ENCODE measurements at regions not wholly inside any gene's neighbourhood (a gene's known extent, or its start where the extent isn't known, plus 50 kb on each side); places are given as distances from the start of the nearest gene placed in this dataset.

DNA sequence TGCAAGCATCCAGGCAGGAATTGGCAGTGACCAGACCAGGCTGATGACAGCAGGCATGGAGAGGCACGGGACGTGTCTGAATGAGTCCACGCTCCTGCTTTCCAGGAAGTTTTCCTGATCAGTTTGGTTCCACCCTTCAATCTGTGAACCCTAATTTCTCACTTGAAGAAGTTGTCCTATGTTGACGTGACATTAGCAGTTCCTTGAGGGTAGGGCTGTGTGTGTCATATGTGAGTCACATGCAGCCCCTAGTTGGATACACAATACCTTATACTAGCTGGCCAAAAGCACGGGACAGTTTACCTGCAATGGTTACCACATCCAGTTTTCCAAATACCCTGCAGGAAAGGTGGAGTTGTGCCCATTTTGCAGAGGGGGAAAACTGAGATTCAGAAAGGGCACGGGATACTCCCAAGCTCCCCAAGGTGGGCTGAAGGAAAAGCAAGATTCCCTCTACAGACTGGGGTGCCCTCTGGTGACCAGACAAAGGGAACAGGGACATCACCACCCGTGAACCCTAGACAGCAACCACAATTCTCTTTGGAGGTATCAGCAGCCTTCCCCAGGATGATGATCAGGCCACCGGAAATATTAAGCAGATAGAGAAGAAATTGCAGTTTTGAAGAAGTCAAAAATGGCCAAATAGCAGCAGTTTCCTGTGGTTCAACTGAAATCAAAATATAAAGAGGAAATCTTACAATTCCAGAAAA is 194.5 kb downstream of the PHETA1 start:
- DNase-seq (ENCODE audit: low read depth), result no peak

DNA sequence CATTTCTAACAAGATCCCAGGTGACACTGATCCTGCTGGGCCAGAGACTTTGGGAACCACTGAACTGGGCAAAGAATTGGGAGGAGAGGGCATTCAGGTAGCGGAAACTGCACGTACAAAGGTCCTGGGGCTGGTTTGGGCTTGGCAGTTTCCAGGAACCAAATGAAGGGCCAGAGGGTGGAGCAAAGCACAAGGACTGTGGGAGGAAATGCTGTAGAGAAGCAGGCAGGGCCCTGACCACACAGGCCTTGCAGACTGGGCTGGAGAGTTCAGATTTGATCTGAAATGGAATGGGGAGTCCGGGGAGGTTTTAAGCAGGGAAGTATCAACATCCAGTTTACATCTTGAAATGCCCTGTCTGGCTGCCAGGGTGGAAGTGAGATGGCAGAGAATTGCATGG is 195.1 kb downstream of the PHETA1 start:
- DNase-seq (ENCODE audit: low read depth), result no peak

DNA sequence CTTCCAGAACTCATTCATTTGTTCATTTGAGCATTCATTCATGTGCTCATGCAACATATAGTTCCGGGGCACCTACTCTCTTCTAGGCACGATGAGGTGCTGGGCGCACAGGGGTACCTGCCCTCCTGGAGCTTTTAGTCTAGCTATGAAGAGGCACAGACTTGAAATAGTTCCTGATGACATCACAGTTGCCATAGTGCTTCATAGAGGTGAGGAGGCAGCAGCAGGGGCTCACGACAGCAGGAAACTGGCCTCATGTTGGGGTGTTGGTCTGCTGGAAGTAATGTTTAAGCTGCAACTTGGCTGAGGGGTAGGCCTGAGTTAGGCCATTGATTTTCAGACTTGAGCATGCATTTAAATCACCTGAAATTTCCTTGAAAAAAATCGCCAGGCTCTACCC is 195.5 kb downstream of the PHETA1 start:
- DNase-seq (ENCODE audit: low read depth), result no peak

DNA sequence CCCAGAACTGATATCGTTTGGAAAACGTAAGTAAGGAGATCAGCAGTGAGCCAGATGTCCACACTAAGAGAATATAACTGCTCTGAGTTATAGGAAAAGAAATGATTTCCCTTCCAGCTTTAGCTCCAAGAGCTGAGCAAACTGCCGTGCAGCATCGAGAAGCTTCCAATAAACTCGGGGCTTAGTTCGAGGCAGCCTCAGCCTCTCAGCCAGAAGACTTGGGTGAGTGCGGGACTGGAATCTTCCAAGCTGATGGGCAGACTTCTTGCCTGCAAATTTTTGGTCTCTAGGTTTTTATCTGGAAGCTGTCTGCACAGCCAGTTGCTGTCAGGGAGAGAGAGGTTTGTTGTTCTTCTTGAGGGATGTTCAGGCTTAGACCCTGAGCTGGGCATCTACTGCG is 196.1 kb downstream of the PHETA1 start:
- no peak for DNase-seq (ENCODE audit: low read depth)

DNA sequence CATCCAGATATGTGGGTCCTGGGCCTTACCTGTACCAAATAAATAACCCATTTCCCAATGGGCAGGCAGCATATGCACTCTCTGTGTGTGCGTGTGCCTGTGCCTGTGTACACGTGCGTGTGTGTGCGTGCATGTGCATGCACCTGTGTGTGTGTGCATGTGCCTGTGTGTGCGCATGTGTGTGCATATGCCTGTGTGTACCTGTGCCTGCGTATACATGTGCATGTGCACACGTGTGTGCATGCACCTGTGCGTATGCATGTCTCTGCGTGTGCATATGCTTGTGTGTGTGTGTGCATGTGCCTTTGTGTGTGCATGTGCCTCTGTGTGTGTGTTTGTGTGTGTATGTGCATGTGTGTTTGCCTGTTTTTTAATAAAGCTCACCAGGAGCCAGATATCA is 197.1 kb downstream of the PHETA1 start:
- no peak for DNase-seq (ENCODE audit: low read depth)

DNA sequence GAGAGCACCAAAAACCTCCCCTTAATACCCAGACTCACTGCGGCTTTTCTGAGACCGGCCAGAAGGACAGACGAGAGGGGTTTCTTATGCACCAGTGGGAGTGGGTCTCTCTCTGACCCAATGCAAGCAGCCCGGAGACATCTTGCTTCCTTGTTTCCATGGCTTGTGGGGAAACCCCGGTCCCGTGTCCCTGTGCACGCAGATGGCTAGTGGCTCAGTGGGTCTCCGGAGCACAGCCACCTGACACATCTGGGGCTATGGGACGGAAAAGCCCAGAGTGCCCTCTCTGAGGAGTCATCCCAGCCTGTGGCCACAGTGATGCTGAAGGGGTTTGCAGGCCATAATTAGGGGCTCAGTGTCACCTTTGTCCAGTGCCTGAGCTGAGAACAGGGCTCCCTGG is 197.6 kb downstream of the PHETA1 start:
- no peak for DNase-seq (ENCODE audit: low read depth)

DNA sequence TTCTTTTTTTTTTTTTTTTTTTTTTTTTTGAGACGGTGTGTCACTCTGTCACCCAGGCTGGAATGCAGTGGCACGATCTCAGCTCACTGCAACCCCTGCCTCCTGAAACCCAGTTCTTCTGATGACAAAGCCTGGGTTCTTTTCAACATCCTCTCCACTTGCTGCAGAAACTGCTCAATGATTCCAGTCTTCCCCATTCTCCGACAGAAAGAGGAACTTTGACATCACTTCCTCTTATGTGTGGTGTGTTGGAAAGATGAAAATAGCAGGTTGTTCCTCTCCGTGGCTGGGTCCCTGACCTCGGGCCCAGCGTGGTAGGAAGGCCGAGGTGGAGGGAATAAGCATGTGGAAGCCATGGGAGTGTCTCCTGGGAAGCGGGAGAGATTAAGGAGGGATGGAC is 198.4 kb downstream of the PHETA1 start:
- no peak for DNase-seq (ENCODE audit: low read depth)

DNA sequence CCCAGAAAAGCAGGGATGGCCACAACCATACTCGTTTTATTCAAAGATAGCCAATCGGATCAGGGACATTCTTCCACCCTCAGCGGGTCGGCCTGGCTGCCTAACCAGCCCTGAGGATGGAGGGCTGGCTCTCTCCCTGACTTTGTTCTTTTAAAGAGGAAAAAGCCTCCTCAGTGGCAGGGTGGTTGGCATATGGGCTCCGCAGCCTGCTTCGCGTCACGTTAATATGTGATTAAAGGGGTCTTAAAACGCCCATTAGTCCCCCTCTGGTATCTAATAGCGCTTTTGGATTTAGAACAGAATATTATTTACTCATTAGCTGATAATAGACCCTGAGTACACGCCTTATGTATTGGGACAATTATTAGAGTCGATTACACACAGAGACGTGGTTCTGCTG is 199.4 kb downstream of the PHETA1 start:
- no peak for DNase-seq (ENCODE audit: low read depth)

DNA sequence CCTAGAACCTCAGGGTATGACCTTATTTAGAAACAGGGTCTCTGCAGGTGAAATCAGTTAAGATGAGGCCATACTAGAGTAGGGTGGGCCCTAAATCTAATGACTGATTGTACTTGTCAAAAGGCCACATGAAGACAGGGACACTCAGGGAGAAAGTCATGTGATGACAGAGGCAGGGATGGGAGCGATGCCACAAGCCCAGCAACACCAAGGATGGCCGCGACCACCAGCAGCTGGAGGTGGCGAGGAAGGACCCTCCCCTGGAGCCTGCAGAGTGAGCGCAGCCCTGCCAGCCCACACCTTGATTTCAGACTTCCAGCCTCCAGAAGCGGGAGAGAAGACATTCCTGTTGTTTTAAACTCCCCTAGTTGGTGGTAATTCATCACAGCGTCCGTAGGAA is 199.9 kb downstream of the PHETA1 start:
- no peak for DNase-seq (ENCODE audit: low read depth)

DNA sequence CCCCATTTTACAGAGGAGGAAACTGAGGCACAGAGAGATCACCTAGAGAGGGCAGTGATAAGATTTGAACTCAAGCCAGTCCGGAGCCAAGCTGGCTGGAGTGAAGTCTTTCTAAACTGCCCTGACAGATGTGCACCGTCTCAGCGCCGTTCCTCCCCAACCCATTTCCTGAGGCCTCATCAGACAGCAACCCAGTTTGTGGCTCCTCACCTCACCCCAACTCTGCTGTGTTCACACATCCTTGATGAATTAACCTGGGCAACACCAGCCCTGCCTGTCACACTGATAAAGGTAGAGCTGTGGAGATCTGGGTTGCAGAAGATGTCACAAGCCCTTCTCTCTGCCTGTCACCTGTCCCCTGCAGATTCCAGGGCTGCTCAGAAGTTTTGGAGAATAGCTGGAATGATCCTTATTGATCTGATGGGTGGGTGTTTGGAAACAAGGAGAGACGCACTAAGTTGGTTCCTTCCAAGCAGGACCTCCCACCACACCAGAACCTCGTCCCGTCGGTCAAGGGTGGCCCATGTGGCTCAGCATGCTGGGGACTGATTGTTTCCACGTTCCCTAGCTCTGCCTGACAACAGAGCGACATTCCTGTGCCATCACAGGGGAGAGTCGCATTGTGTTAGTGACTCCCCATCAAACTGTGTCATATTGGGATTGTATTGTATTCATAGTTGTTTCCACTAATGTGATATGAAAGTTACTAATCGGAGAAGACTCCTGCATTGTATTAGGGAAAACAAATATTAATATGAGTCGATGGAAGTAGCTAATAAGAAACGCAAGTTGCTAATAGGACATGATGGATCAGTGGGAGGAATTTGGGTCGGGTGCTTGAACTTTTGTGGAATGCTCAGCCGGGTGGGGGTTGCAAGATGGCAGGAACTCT is 200.6 kb downstream of the PHETA1 start:
- no peak for DNase-seq (ENCODE audit: low read depth)

DNA sequence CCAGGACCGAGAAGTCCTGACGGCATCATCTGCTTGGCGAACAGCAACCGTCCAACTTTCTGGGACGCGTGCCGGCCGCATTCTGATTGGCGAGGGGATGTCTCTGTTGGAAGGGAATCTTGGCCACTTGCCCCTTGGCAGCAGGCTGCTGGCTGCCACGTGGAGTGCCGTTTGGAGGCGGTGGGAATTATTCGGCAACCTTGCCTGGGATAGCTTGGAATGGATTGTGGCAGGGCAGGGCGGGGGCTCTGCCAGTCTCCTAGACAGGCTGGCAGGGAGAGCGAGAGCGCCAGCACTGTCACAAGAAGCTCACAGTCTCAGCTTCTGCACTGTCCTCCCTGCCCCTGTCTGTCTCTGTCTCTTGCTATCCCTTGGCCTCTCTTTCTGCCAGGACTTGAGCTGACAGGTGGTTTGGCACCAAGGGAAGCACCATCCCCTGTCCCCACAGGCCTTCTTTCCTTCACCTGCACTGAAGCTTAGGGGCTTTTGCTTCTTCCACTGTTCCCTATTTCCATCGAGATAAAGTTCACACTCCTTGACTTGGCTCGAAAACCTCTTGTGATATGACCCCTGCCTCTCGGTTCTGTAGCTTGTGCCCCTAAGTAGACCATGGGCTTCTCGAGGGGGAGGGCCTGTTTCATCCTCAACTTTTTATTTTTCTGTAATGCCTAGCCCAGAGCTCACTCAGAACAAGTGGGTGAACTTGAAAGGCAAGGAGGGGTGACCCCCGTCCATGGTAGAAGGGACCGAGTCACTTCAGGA is 201.9 kb downstream of the PHETA1 start:
- no peak for DNase-seq (ENCODE audit: low read depth)

DNA sequence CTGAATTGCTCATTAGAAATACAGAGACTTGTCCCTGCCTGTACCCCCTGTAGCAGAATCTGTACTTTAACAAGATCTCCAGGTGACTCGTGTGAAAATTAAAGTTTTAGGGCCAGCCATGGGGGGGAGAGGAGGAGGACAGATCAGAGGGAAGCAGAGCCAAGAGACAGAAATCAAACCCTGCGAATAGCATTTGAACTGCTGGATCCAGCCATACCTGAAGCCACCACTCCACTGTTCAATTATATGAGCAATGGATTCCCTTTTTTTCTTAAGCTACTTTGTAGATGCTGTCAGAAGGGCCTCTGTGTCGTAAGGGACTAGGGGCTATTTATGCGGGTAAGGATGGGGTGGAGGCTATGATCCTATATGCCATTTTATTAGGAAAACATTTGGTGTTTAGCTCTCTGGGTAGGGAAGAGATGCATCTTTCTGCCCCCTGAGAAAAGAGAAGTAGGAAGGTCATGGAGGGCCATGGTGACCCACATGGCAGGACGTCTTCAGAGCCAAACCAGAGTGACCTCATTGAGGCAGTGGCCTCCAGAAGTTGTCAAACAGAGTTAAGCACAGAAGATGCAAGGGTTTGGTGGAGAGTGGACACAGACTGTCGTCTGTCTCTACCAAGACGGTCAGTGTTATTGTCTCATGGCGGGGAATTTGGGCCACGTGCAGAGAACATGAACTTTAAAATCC is 203.9 kb downstream of the PHETA1 start:
- DNase-seq (ENCODE audit: low read depth), result no peak

DNA sequence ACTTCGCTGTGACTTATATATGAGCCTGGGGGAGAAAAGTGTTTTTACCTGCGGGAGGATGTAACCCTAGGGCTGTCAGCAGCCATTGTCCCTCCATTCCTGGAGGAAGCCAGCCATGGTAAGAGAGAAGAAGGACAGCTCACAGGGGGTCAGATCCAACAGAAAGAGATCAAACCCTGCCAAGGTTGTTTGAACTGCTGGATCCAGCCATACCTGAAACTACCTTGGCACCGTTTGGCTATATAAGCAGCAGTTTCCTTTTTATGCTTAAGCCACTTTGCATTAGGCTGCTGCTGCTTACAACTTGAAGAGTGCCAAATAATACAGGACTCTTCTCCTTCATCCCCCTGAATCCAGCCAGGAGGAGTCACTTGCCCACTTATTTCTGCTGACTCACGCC is 205.5 kb downstream of the PHETA1 start:
- no peak for DNase-seq (ENCODE audit: low read depth)

DNA sequence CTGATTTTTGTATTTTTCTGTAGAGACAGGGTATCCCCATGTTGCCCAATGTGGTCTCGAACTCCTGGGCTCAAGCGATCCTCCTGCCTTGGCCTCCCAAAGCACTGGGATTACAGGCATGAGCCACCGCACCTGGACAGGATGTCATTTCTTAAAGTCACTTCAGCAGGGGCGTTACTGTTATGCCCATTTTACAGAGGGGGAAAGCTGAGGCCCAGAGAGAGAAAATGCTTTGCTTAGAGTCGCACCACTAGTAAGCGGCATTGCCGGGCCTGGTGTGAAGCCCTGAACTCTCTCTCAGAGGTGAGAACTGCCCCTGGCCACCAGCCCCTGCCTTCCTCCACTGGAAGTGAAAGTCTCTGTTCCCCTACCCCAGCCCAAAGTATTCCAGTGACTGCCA is 207.0 kb downstream of the PHETA1 start:
- DNase-seq (ENCODE audit: low read depth), result no peak

DNA sequence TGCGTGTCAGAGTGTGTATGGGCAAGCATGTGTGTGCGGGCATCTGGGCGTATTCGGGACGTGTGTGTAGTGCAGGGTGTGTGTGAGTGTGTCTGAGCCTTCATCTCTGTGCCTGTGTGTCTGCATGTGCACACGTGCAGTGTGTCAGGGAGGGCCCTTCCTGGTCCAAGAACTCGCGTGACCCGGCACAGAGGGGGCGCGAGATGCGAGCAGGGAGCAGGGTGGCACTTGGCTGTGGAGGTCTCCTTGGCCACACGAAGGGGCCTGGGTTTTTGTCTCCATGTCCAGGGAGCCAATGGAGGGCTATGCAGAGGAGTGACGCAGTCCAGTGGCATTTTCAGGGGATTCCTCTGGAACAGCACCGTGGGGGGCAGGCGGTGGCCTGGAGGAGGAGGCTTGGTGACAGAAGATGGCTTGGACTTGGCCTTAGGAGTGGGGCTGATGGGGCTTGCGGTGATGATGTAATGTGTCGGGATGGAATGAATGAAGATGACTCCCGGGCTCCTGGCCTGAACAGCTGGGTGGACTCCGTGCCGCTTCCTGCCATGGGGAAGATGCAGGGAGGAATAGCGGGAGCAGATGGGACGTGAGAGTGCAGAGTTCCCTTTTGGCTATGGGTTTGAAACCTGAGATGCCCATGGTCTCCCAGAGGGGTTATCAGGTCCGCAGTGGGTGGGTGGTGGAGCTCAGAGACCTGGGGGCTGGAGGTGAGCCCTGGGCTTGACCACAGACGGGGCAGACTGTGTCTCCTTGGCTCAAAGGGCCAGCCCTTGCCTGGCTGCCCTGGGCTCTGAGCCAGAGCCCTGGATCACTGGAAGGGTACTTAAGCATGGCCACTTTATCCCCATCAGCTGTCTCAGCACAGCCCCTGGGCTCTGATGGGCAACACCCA is 208.3 kb downstream of the PHETA1 start:
- DNase-seq (ENCODE audit: low read depth), result no peak

DNA sequence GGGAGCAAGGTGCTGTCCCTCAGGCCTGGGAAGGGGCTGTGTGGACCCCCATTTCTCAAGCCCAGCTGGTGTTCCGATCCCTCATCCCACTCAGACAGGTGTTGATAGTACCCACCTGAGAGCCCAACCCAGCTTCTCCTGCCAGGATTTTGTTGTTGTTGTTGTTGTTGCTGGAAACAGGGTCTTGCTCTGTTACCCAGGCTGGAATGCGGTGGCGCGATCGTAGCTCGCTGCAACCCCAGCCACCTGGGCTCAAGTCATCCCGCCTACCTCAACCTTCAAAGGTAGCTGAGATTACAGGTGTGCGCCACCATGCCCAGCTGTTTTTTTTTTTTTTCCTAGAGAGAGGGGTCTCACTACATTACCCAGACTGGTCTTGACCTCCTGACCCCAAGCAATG is 209.9 kb downstream of the PHETA1 start:
- no peak for DNase-seq (ENCODE audit: low read depth)

DNA sequence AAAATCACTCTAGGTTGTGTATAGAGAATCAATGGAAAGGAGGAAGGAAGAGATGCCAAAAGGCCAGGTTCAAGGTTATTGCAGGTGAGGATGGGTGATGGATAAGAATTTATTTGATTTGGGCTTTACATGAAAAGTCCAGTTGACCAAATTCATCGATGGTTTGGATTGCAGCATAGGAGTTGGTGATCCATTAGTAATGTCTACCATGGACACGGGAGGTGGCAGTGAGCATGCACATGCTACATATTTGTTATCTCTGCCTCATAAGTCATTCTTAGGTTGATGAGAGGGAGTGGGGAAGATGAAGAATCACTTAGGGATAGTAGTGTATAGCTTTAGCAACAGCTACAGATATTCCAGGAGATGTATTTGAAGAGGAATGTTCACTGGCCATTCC is 211.4 kb downstream of the PHETA1 start:
- DNase-seq (ENCODE audit: low read depth), result no peak

DNA sequence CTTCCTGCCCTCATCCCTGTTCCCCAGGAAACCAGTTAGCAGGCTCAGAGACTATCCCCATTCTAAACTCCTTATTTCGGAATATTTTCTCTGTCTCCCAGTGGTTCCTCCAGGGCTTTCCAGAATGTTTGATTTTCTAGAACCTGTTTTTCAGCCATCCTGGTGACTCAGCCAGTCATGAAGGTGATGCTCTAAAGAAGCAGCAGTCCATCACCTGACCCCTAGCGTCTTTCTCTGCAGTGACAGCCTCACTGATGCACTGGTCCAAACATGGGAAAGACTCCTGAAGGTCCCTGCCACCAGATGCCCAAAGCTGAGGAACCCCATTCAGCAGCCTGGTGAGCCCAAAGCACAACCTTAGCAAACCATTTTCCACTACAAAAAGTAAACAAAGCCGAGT is 212.6 kb downstream of the PHETA1 start:
- DNase-seq (ENCODE audit: low read depth), result no peak

DNA sequence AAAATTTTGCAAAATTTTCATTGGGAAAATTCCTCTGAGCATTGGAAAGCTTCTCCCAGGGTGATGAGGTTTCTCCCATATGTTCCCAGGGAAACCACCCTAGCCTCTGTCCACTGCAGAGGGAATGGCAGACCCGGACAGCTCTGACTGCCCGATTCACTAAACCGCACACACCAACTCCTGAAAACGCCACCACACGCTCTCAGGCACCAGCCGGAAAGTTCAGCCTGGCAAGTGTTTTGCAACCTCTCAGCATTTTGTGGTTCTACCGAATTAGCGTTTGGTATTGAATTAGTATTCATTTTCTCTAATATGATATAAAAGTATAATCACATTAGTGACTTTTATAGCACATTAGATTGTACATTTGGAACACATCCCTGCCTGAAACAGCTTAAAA is 213.4 kb downstream of the PHETA1 start:
- no peak for DNase-seq (ENCODE audit: low read depth)

DNA sequence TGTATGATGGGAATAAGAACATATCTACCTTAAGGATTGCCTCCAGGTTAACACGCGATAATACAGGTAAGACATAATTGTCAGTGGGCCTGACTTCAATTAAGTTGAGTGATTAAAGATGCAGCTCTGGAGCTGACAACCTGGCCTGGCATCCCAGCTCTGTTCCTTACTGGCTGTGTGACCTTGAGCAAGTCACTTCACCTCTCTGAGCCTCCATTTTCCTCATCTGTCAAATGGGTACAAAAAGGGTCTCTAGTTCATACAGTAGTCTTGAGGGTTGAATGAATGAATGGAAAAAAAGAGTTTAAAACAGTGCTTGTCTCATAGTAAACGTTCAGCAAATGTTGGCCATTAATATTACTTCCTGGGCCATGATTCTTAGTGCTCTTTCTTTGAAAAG is 213.9 kb downstream of the PHETA1 start:
- no peak for DNase-seq (ENCODE audit: low read depth)

DNA sequence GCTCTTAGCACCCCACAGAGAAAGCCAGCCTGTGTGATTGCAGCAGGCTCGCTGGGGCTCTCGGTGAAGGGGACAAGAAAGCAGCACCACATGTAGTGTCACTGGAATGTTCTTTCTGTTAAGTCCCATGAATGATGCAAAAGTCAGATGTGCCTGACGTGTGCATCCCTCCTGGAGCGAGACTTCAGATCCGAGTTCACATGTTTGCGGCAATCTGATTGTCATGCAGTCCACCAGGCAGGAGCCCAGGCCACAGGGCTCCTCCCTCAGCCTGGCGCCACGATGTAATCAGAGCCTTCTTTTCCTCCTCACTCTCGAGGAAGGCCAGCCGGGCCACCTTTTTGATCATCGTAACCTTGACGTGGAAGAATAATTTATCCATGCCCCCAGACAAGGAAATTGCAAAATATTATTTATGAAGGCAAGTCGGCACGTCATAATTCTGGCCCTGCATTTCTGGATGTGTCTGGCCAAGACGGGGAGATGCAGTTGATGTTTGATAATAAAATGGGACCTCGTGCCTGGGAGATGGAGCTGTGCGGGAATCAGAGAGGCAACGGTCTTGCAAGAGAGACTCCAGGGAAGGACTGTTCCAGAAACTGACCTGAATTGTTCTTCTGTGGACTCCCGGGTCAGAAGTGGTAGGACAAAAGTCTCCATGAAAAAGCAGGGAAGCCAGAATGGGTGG is 214.6 kb downstream of the PHETA1 start:
- no peak for DNase-seq (ENCODE audit: low read depth)
